Stimulated activated CD4-positive, alpha-beta T cell treated with anti-CD3 and anti-CD28 coated beads, Interleukin-4, amount 100 ng/mL, for 48 hours (primary cell): ENCODE measurements at regions not wholly inside any gene's neighbourhood (a gene's known extent, or its start where the extent isn't known, plus 50 kb on each side); places are given as distances from the start of the nearest gene placed in this dataset.
A peak's percentile ranks its signal among the peaks of the same experiment; 100 is the strongest.

Experiments used
- DNase-seq, 2 donors: peaks; one replicate each; pipeline ENCODE4 v3.0.0-alpha.2; 2020; ENCODE audit warnings: low read depth in 2 of 2

GRCh38 chr12:124396544-124397398 is 101.9 kb downstream of the RFLNA start:
- DNase-seq = no peak

GRCh38 chr12:124395986-124396385 is 101.1 kb downstream of the RFLNA start:
- no peak for DNase-seq

DNA sequence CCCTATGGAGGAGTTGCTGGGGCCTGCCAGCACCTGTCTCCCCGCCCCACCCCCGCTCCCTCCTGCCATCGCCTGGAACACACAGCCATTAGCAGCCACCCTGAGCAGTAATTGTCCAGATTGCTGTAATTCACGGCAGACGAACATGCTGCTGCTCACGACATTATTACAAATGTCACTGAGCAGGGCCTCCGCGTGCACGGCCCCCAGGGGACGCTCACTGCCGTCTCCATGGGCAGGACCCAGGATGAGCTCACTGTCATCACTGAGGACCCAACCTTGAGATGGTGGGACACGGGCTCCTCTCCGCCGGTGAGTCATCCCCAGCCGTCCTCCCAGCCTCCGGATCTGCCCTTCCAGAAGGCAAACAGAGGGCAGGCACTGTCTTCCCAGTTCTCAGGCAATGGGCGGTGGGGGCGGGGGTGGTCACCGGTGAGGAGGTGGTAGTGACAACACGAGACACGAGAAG is 100.4 kb downstream of the RFLNA start:
- no peak for DNase-seq

GRCh38 chr12:124394462-124395128 is 99.7 kb downstream of the RFLNA start:
- DNase-seq = no peak

- DNase-seq = no peak
These were observed 98.9 kb downstream of the RFLNA start for GRCh38 chr12:124393831-124394230.

GRCh38 chr12:124393414-124393790 is 98.5 kb downstream of the RFLNA start:
- DNase-seq = no peak

DNA sequence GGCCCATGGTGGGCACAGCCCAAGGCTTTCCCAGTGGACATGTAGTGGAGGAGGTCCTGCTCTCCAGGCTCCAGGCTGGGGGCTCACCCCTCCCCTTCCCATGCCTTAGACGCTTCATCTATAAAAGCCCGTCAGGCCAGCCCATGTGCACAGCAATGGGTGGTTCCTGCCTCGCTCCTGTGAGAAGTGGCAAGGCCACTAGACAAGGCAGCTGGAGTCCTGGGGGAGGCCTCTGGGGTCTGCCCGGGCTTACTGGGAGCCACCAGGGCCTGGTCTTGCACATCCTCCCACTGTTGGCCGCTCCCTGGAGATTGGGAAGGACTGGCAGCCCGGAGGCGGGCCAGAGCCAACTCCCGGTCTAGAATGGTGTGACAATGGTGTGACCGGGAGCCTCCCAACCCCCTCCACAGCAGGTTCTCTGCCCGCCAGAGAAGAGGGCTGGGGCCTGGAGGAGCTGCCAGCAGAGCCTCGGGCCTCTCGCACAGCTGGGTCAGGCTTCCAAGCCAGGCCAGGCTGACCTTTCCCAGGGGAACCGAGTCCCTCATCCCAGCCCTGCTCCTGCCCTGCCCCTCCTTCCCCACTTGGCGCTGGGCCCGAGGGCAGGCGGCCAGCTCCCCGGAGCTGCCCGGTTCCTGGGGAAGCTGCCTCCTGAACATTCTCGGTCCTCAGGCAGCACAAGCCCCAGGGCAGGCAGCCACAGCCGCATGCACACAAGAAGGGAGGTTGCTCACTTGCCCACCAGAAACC is 97.9 kb downstream of the RFLNA start:
- no peak for DNase-seq

- DNase-seq = no peak
These were observed 97.4 kb downstream of the RFLNA start for GRCh38 chr12:124392271-124392666.

- peak; percentile 34 to 39 for DNase-seq
These were observed 96.7 kb downstream of the RFLNA start for GRCh38 chr12:124391340-124392261.

DNA sequence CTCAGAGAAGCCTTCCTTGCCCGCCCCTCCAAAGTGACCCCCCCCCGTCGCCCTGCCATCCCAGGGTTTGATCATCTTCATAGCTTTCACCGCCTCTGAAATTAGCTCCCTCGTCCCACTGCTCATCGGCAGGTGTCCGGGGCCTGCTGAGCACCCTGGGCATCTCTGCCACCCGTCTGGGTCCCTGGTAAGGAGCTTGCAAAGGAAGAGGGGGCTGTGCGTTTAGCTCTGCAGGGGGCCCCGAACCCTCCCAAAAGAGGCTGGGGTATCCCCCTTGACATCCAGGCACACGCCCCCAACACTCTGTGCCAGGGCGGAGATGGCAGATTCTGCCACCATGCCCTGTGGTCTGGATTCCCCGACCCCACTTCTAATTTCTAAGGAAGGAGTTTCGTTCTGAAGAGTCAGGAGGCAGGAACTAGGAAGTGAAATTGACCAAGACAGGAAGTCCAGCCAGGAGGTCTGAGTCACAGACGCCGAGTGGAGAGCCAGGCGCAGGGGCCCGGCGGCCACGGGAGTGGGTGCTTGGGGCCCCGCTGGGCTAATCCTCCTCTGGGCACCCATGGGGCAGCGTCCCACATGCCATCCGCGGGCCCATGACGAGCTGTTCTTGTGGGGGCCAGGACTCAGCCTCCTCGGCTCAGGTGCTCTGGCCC is 95.7 kb downstream of the RFLNA start:
- DNase-seq = no peak

GRCh38 chr12:124389725-124390441 is 95.0 kb downstream of the RFLNA start:
- DNase-seq = no peak

DNA sequence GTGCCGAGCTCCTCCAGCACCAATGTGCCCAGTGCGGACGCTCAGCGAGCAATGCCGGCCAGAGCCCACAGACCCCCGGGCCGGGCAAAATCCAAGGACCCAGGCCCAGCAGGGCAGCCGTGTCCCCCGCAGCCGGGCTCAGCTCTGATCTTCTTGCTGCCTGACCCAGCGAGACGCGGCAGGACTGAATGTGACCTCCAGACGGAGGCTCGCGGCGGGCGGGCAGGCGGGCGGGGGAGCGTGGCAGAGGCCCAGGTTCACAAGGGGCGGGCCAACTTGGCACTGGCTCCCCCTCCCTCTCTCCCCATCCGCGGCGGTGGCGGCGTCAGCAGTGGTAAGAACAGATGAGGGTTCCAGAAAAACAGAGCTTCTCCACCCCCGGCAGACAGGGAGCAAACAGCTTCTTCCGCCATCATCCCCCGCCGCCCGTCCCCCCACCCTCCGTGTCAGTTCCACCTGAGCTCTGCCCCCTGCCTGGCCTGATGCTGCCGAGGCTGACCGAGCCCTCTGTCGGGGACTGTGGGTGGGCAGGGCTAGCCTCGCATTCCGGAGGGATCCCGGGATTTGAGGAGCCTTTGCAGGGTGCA is 94.3 kb downstream of the RFLNA start:
- DNase-seq = peak; percentile 57 to 61

- peak; percentile 35 to 44 for DNase-seq
These were observed 93.8 kb downstream of the RFLNA start for GRCh38 chr12:124388679-124389137.

DNA sequence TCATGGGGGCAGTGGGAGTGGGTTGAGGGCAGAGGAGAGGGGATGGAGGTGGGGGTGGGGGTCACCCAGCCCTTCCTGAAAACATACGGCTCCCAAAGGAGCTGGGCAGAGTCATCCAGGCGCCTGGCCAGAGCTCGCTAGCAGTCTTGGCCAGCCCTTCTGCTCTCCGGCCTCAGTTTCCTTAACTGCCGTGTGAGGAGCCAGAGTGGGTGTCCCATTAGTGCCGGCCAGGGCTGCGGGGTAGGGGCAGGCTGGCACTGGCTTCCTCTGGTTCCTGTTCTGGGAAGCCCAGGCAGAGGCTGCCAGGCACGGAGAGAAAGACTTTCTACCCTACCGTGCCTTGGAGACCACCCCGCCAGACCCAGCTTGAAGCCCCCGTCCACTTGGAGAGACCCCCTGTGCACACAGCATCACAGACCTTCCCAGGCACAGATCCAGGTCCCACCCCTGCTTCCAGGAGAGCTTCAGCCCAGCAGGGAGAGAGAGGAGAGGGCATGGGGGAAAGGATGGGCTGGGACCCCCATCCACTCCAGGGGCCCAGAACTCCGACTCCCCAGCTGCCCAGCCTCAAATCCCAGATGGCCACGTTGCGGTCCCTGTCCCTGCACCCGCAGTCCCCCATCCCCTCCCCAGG is 93.3 kb downstream of the RFLNA start:
- no peak for DNase-seq

GRCh38 chr12:124387528-124387911 is 92.6 kb downstream of the RFLNA start:
- no peak for DNase-seq

- DNase-seq = no peak
These were observed 92.0 kb downstream of the RFLNA start for GRCh38 chr12:124386661-124387527.

DNA sequence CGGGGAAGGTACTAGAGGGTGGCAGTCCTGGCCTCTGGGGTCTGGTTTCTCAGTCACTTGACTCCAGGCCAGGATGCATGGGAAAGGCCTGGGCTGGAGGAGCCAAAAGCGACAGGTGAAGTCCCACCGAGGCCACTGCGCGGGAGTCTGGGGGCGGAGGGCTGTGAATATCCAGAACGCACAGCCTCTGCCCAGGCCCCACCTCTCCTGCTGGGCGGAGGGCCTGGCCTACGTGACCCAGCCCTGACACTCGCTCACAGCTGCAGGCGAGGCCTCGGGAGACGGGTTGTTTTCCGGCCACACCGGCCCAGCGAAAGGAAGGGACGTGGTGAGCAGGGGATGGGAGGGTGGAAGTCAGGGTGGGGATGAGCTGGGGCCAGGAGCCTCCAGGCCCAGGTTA is 91.2 kb downstream of the RFLNA start:
- no peak for DNase-seq
